Type B pancreatic cell (in vitro differentiated cells): ENCODE measurements at regions not wholly inside any gene's neighbourhood (a gene's known extent, or its start where the extent isn't known, plus 50 kb on each side); places are given as distances from the start of the nearest gene placed in this dataset.

ENCODE experiments used
- DNase-seq: peaks from one replicate; pipeline ENCODE4 v3.0.0; 2021; ENCODE audit warnings: mixed read lengths; ENCODE audit not compliant: unreplicated experiment; ENCODE audit errors: extremely low spot score
- H3K27ac Mint-ChIP-seq: 2 replicates; pipeline ENCODE4 v1.8.0; 2021; ENCODE audit warnings: mild to moderate bottlenecking, mixed read lengths
- H3K27me3 Mint-ChIP-seq: 2 replicates; pipeline ENCODE4 v1.8.0; 2021; ENCODE audit warnings: mixed read lengths
- H3K36me3 Mint-ChIP-seq: 2 replicates; pipeline ENCODE4 v1.8.0; 2021; ENCODE audit warnings: mixed read lengths
- H3K4me1 Mint-ChIP-seq: one replicate; pipeline ENCODE4 v1.8.0; 2021; ENCODE audit warnings: mixed read lengths; ENCODE audit not compliant: unreplicated experiment
- H3K4me3 Mint-ChIP-seq: 2 replicates; pipeline ENCODE4 v1.8.0; 2021; ENCODE audit warnings: mild to moderate bottlenecking, mixed read lengths
- H3K9me3 Mint-ChIP-seq: 2 replicates; pipeline ENCODE4 v1.8.0; 2021; ENCODE audit warnings: mixed read lengths
- TF ChIP-seq, protein P1 (sequence below): fragments of 200-600 bp; sonication (generic); conservative IDR thresholded peaks from 2 replicates; pipeline ENCODE4 v1.5.0; 2021; ENCODE audit warnings: antibody characterized with exemption, mild to moderate bottlenecking

DNA sequence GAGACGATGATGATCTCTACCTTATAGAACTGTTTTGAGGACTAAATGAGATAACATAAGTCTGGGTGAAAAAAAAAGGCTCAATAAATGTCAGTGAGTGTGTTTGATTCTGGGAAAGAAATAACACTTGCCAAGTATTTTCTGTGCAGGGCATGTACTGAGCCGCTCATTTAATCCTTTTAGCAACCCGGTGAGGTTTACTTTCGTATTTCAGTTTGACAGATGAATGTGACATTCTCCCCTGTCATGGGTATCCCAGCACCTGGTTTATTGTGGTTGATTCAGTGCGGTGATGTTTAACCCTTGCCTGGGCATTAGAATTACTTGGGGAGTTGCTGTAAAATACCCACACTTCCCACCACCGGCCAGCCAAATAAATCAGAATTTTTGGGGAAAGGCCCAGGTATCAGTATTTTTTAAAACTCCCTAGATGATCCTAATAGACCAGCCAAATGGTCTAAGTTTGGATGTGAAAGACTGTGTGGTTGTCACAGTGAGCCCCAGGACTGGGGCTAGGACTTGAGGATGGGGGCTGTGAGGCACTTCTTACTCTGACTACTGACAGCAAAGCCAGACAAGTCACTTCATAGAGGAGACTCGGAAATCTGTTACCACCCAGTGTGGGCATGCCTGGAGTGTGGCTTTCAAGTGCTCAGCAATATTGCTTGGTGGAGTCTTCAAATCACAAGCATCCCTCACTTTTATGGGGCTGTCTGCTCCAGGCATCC, 100.2 kb upstream of the KCNG1 start:
- Mint-ChIP-seq H3K36me3 (no peaks in the 10 kb centered on the region), H3K27me3 (no peaks in the 10 kb centered on the region), H3K4me3 (peak overlapping the region; percentile 51), H3K9me3 (no peaks in the 10 kb centered on the region), H3K4me1 (peaks cover 56% of the 10 kb centered on the region), H3K27ac (peak overlapping the region; percentile 94)
- TF ChIP-seq, protein P1, sequence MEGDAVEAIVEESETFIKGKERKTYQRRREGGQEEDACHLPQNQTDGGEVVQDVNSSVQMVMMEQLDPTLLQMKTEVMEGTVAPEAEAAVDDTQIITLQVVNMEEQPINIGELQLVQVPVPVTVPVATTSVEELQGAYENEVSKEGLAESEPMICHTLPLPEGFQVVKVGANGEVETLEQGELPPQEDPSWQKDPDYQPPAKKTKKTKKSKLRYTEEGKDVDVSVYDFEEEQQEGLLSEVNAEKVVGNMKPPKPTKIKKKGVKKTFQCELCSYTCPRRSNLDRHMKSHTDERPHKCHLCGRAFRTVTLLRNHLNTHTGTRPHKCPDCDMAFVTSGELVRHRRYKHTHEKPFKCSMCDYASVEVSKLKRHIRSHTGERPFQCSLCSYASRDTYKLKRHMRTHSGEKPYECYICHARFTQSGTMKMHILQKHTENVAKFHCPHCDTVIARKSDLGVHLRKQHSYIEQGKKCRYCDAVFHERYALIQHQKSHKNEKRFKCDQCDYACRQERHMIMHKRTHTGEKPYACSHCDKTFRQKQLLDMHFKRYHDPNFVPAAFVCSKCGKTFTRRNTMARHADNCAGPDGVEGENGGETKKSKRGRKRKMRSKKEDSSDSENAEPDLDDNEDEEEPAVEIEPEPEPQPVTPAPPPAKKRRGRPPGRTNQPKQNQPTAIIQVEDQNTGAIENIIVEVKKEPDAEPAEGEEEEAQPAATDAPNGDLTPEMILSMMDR, result no peak
- no peak for DNase-seq

DNA sequence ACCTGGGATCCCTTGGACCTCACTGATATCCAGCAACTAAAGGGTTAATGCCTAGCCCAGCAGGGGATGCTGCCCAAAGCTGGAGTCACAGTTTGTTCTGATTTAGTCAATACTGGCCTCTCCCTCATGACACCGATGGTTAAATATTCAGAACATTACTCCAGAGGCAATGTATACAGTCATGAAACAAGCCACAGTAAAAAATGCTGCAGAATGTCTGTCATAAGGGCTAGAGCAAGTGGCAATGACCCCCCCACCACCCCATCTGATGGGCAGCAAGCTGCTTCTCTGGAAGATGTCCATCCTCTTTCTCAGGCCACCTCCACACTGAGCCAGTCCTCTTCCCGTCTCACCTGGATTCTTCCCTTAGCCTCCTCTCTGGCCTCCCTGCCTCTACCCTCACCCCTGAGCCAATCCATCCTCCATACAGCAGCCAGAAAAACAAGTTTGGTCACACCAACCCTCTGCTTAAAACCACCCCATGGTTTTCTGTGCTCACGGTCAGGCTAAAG, 99.0 kb upstream of the KCNG1 start:
- TF ChIP-seq, protein P1, result no peak
- H3K27ac Mint-ChIP-seq, result peak overlapping the region; percentile 94
- H3K4me3 Mint-ChIP-seq, result peak overlapping the region; percentile 69
- no peaks in the 10 kb centered on the region for H3K36me3 Mint-ChIP-seq
- H3K27me3 Mint-ChIP-seq, result no peaks in the 10 kb centered on the region
- peaks cover 62% of the 10 kb centered on the region for H3K4me1 Mint-ChIP-seq
- no peak for DNase-seq
- H3K9me3 Mint-ChIP-seq, result no peaks in the 10 kb centered on the region

DNA sequence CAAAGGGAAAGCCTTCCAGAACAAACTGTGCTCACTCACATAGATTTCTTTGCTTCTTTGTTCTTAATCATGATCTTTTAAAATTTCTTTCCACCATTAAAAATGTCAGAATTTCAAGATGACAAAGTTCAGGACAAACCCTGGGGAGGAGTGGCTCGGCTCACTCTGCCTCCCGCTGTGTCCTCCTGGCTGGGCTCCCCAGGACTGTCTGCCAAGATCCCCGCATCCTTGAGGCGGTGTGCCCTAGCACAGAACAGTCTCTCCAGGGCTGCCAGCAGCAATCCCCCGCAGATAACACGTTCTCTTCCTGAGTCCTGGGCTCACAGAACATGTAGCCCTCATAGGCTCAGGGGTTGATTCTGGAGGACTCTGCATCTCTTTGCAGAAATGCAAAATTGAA, 98.4 kb upstream of the KCNG1 start:
- TF ChIP-seq, protein P1, result no peak
- peak overlapping the region; percentile 94 for H3K27ac Mint-ChIP-seq
- H3K27me3 Mint-ChIP-seq, result no peaks in the 10 kb centered on the region
- peaks cover 56% of the 10 kb centered on the region for H3K4me1 Mint-ChIP-seq
- no peak for DNase-seq
- no peak overlapping the region for H3K4me3 Mint-ChIP-seq
- H3K9me3 Mint-ChIP-seq, result no peaks in the 10 kb centered on the region
- no peaks in the 10 kb centered on the region for H3K36me3 Mint-ChIP-seq

DNA sequence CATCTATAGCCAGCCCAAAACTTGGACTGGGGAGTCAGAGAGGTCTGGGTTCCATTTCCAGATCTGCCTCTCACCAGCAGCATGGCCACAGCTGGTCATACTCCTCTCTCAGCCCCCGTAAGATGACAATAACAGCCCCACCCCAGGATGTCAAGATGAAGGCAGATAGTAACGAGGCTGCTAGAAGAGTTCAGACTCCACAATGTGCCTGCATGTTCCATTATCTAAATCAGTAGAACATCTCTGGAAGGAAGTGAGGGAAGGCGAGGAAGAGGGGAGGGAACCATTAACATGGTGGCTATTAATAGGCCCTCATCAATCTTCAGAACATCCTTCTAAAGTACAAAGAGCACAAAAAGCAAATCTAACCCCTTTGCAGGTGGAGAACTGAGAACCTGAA, 98.0 kb upstream of the KCNG1 start:
- Mint-ChIP-seq H3K27me3 (no peaks in the 10 kb centered on the region), H3K27ac (peak overlapping the region; percentile 94), H3K9me3 (no peaks in the 10 kb centered on the region), H3K4me3 (no peak overlapping the region), H3K4me1 (peaks cover 52% of the 10 kb centered on the region), H3K36me3 (no peaks in the 10 kb centered on the region)
- no peak for DNase-seq
- TF ChIP-seq, protein P1, result no peak

DNA sequence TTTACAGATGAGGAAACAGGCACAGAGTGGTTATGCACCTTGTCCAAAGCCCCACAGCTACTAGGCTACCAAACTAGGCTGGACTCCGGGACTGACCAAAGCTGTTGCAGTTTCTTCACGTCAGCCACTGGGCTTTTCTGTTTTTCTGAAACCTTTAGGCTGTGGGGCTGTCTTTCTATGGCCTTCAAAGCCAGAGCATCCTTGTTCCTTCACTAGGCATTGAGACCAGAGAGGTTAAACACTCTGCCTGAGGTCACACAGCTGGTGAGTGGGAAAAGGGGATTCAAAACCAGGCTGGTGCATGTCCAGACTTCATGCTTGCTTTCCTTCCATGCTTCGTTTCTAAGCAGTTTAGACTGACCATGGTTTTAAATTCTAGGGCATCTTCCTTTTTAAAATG, 97.5 kb upstream of the KCNG1 start:
- no peak overlapping the region for H3K4me3 Mint-ChIP-seq
- no peaks in the 10 kb centered on the region for H3K9me3 Mint-ChIP-seq

More for the DNA sequence above, 97.5 kb upstream of the KCNG1 start:
- H3K4me1 Mint-ChIP-seq, result peaks cover 48% of the 10 kb centered on the region
- H3K27ac Mint-ChIP-seq, result peak overlapping the region; percentile 94
- TF ChIP-seq, protein P1, result no peak
- no peak for DNase-seq
- H3K27me3 Mint-ChIP-seq, result no peaks in the 10 kb centered on the region
- H3K36me3 Mint-ChIP-seq, result no peaks in the 10 kb centered on the region
